ENCODE measurements at regions not wholly inside any gene's neighbourhood (a gene's known extent, or its start where the extent isn't known, plus 50 kb on each side); places are given as distances from the start of the nearest gene placed in this dataset.

- TF ChIP-seq CTCF (IDR thresholded peaks at IDR 0.05; ENCODE audit: borderline replicate concordance, extremely low read depth, low read length, poor library complexity, severe bottlenecking) = no peak
- no peak for TF ChIP-seq EZH2 (IDR thresholded peaks at IDR 0.05; ENCODE audit: borderline replicate concordance, low read depth, low read length, severe bottlenecking)
These were observed 669.1 kb upstream of the NRP1 start for GRCh38 chr10:34003561-34003960.
